Pons (tissue), 1 donor: ENCODE measurements at regions not wholly inside any gene's neighbourhood (a gene's known extent, or its start where the extent isn't known, plus 50 kb on each side); places are given as distances from the start of the nearest gene placed in this dataset.

ENCODE experiments used
- DNase-seq: peaks from one replicate; pipeline ENCODE4 v3.0.0-alpha.2; 2016; ENCODE audit warnings: low spot score

DNA sequence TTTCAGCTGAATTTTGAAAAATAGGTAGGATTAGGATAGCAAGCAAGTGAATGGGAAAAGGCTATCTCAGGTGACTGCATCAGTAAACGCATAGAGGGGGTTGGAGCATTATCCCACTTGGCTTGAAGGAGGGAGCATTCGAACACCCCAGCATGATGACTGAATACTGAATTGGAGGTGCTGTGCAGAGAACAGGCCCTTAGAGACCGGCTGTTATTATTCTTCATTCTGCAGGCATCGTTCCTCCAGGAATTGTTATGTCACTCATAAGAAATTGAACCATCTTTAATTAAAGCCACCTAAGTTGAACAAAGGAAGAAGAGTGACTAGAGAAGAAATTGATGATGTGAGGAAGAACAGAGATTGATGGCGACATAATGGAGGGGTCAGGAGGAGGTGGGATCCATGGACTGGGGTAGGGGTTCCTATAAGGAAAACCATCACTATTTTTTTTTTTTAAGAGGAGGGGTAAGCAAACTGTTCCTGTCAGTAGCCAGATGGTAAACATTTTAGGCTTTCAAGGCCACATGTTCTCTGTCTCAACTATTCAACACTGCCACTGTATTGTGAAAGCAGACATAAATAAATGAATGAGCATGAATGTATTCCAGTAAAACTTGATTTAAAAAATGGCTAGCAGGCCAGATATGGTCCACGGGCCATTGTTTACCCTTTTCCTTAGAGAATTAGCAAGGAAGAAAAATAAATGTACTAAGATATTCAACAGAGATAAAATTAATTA, 264.7 kb upstream of the TAC1 start:
- DNase-seq = no peak

DNA sequence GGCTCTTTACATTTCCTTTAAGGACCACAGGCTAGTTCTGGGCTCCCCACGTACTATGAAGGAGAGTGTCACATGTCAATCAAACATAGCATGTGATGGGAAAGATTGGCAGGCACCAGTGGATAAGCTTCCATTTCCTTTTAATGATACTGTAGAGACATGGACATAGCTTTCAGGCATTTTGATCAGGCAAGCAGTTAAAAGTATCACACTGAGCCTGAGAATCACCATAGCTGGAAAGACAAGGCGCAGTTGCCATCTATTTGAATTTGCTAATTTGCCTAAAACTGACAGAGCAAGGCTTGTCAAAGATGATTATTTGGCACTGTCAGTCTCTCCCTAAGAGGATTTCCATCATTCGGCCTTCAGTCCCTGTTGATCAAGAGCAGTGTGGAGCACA, 263.4 kb upstream of the TAC1 start:
- no peak for DNase-seq

DNA sequence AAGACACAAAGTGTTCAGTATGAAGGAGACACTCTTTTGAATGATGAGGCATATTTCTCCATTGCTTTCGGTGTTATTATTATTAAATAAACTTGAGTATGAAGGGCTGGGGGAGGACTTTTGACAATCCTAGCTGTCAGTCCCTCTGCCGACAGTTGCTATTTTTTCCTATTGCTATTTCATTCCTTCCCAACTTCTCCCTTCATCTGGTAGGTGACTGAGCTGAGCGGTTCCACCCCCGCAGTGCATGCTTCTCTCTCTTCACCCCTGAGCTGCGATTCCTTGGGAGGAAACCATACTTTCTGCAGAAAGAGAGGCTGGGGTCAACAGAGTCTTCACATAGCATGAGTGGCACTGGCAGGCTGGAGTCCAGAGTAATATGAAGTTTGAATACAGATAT, 261.2 kb upstream of the TAC1 start:
- no peak for DNase-seq

DNA sequence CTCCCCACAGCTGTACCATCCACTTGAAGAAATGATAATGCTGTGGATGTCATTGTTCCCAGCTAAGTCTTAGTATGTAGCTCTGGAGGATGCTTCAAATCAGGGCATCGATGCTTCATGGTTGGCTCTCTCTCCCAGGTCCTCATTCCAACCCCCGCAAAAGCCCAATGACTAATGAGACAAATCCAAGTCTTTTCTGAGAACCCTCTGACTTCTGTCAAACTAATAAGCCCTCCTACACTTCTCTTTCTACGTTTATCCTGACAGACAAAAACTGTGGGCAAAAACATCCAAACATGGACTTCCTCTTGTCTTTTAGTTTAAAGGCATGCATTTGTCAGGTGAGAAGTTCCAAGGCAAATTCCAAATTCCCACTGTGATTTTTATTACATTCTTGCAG, 260.4 kb upstream of the TAC1 start:
- no peak for DNase-seq

DNA sequence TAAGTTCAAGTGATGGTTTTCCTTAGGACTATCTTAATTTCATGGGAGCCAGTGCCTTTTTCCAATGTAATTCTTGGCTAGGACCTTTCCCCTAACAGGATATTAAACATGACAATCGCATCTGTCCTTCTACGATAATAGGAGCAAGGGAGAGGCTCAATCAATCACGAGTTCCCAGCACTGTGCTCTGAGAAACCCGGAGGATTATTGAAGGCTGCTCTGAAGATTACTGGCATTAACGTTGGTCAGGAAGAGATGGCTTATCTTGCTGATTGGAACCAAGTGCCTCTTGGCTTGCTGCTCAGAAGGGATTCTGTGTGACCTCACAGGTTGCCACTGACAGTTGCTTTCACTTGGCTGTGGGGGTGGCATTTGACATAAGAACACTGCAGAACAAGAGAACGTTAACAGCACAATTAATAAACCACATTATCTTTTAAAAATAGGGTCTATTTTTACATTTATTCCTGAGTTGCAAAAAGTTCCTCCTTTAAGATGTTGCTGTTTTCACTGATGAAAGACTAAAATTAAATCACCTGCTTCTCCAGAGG, 252.1 kb upstream of the TAC1 start:
- DNase-seq = no peak

DNA sequence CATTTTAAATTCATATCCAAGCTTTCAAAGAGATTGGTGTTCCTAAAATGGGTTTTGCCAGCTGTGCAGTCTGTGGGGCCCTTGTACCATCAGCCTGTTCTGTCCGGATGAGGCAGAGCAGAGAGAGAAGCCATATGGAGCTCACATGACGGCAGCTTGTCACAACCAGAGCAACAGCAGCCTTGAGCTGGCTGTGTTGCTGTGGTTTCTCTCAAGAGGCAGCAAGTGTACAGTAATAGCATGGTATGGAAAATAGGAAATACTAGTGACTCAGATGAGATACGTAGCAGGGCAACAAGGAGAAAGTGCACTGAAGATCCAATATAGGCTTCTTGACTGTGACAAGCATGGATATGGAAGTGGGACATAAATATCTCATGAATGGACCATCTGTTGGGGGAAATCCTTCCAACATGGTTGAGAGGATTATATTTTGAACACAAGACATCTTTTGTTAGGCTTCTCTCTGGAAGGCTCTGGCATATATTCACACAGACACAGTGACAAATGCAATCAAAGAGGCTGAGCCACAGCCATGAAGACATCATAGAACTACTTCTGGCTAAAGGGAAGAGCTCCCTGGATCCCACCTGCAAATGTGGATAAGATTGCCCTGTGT, 251.0 kb upstream of the TAC1 start:
- peak; percentile 77 for DNase-seq

DNA sequence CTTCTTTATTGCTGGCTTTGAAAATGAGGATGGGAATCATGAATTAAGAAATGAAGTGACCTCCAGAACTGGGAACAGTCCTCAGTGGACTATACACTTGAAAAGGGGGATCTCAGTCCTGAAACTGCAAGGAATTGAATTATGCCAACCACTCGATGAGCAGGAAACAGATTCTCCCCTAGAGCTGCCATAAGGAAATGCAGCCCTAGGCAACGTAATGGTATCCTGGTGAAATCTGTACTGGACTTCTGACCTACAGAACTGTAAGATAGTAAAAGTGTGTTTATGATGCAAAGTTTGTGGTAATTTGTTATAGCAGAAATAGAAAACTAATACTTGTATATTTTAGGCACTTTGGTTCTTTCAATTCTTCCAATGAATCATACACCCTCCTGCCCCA, 236.4 kb upstream of the TAC1 start:
- no peak for DNase-seq

DNA sequence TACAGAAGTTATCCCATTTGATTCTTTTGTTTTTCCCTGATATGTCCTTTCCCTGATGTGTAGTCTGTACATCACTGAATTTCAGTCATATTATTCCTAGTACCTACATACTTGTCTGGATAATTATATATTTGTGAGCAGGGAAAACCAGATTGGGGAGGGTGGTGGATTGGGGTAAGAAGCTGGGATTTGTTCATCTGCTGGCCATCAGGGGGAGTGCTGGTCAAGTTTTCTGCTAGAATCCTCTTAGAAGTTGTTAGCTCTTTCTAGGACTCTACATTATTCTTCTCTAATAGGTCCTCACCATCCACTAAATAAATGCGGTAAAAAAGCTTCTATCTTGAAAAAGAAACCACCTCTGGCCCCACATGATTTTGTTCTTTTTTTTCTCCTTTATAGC, 232.7 kb upstream of the TAC1 start:
- peak; percentile 51 for DNase-seq

DNA sequence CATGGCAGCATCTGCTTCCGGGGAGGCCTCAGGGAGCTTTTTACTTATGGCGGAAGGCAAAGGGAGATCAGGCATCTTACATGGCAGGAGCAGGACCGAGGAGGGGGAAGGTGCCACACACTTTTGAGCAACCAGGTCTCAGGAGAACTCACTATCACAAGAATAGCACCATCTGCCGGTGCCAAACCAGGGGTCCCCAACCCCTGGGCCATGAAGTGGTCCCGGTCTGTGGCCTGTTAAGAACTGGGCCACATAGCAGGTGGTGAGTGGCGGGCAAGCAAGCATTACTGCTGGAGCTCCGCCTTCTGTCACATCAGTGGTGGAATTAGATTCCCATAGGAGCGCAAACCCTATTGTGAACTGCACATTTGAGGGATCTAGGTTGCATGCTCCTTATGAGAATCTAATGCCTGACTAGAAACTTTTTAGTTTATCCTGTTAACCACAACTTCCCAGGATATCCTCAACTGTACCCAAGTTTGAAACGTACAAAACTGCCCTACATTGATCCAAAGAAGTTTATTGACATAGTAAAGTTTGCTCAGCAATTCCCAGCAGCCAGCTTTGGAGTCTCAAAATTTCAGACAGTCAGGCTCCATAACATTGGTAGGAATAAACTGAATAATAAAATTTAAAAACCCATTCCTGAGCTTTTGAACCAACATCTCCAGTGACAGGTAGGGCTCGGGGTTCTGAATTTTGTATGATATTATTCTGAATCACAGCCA, 228.4 kb upstream of the TAC1 start:
- DNase-seq = no peak

DNA sequence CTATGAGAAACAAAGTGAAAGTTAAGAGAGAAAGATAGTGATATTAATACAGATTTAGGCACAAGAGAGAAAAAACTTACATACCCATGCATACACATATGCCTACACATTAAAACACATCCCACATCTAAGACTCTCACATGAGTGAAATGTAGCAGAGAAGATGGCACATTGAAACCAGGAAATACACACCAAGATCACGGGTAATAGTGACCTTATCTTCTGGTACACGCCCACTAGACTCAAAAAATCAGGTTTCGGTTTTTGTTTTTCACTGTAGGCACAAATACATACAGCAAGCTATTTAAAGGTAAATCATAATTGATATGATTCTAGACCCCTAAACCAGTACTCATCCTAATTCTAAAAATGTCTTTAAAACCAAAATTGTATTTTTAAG, 225.2 kb upstream of the TAC1 start:
- DNase-seq = no peak

DNA sequence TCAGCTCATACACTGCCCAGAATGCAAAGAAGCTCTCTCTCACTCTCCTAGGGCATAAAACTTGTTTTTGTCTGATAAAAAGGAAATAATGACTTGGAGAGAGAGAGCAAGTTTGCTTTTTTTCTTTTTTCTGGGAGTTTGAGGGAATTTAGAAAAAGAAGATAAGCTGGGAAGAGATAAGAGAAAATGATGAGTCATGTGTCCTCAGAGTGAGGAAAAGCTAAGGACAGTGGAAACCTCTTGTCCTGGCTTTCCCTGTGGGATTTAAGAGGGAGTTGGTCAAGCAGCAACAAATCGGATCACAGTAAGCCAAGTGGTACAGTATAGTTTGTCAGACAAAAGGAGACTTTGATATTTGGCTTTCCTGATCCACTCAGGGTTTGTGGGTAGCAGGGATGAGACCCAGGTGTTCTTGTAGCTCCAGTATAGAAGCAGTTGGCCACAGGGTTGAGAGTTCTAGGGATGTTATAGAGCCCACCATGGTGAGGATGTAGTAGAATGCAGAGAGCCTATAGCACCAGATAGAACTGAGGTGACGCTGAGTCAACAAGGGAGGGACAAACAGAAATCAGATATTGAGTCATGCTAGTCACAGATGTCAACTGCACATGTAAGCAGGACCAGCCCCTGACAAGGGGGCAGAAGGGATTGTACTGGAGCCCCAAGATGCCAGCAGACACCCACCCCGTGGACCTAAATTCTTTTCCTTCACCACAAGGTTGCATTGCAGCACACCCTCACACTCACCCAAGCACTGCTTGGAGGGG, 219.3 kb upstream of the TAC1 start:
- DNase-seq = no peak

DNA sequence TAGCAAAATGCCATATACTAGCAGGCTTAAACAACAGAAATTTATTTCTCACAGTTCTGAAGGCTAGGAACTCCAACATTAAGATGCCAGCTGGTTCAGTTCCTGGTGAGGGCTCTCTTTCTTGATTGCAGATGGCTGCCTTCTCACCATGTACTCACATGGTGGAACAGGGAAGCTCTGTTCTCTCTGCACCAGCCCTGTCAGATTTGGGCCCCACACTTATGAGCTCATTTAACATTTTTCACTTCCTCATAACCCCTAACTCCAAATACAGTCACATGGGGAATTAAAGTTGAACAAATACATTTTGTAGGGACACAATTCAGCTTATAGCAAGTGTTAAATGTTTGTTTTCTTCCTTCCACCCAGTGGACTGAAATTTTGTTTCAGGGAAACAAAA, 218.6 kb upstream of the TAC1 start:
- no peak for DNase-seq

DNA sequence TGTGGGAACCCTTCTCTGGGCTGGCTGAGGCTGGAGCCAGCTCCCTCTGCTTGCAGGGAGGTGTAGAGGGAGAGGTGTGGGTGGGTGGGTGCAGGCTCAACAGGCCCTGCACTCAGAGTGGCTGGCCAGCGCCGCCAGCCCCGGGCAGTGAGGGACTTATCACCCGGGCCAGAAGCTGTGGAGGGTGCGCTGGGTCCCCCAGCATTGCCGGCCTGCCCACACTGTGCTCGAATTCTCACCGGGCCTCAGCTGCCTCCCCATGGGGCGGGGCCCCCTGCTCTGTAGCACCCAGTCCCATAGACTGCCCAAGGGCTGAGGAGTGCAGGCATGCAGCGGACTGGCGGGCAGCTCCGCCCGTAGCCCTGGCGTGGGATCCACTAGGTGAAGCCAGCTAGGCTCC, 190.7 kb upstream of the TAC1 start:
- DNase-seq = no peak

DNA sequence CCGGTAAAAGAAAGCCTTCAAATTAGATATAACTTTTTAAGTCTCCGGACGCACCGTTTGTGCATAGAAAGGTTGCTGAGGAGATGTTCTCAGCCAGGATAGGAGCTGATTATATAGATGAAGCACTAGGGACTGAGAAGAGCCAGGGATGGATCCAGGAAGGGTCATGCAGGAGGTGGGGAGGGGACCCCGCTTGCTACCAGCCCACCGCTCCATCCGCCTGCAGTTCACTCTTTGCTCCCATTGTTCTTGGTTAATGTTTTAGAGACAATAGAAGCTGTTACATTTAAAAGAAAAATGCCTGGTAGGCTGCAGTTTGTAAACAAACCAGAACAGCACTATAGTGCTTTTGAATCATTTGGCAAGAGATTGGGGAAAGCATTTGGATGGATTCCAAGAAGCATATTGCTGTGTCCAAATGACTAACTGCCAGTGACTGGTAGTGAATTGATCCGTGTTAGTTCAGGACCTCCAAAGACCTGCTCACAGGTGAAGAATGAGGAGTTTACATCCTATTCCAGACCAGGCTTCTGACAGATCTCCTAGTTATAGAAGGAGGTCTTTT, 175.9 kb upstream of the TAC1 start:
- peak; percentile 58 for DNase-seq

DNA sequence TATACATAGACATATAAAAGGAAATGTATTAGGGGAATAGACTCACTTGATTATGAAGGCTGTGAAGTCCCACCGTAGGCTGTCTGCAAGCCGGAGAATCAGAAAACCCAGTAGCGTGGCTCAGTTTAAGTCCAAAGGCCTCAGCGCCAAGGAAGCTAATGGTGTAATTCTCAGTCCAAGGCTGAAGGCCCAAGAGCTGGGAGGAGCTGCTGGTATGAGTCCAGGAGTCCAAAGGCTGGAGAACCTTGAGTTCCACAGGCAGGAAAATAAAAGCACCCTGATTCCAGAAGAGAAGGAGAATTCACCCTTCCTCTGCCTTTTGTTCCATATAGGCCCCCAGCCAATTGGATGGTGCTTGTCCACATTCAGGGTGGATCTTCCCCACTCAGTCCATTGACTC, 166.2 kb upstream of the TAC1 start:
- DNase-seq = no peak

DNA sequence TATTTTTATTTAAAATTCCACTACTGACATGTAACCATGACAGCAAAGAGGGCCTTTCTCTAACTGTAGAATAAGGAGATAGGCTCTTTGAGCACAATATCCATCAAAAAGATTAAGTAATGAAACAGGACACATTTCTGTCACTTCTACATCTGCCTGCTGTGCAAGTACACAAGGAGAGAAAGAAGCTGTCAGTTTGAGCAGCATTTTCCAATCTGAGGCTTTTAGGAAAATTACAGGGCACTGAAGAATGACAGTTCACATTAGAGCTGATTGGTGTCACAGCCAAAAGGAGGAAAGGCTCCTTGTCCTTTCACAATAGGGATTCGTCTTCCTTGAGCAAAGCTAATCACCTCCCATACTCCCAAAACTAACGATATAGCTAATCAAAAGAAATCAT, 158.8 kb upstream of the TAC1 start:
- DNase-seq = no peak

DNA sequence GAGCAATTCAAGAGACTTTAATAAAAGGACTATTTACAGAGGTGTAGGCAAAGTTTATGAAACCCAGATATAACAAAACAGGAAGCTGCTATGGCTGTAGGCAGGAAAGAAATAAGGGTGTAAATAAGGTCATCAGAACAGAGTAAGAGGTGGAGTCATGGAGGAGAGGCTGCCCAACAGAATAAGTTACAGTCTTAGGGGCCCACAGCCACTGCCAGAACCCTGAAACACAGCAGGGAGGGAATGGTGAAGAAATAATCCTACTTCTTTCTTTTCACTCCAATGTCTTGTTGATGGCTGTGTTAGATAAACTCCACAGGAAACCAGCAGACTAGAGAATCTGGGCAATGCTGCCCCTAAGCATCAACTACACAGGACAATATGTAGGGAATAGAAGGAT, 155.8 kb upstream of the TAC1 start:
- no peak for DNase-seq

DNA sequence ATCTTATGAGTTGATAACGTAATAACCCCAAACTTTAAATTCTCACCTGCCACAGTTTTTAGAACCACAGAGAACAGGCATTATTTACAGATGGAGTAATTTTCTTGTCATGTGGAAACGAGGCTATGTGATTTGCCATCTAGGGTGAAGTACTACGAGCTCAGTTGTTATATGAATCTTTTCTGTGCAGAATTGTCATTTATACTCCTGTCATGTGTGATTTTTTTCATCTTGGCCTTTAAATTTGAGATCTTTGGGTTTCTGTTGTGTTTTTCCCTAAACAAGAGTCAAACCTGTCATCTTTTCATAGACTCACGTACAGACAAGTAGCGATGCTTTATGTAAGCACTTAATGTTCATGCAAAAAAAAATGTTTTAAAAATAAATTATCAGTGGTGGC, 153.7 kb upstream of the TAC1 start:
- no peak for DNase-seq

DNA sequence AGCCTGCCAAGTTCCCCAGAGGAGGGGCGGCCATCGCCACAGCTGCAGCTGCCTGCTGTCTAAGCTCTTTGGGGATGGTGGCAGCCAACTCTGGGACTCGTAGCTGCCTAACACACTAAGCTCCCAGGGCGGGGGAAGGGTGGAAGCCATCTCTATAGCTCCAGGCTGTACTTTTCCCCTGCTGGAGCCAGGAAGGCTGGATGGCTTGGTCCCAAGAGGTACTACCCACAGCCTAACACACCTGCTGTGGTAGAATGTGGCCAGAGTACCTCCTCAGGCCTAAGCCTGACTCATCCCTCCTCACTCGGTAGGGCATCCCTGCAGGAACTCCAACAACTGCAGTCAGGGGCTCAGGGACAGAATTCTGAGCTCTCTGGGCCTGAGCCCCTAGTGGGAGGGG, 151.7 kb upstream of the TAC1 start:
- no peak for DNase-seq

DNA sequence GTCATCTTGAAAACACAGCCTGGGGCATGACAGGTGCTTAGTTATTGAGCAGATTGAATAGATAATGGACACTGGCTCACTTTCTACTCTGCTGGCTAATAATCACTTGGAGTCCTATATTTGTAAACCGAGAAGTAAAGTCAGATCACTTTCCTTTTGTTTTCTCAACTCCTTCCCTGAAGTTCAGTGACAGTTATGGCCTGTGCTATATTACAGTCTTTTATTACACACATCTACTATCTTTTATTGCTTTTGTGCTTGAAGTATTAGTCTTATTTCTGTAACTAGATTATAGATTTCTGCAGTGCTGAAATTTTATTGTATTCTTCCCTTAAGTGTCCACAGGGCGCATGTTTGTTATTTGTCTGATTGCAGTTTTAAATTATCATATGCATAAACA, 136.4 kb upstream of the TAC1 start:
- DNase-seq = no peak

DNA sequence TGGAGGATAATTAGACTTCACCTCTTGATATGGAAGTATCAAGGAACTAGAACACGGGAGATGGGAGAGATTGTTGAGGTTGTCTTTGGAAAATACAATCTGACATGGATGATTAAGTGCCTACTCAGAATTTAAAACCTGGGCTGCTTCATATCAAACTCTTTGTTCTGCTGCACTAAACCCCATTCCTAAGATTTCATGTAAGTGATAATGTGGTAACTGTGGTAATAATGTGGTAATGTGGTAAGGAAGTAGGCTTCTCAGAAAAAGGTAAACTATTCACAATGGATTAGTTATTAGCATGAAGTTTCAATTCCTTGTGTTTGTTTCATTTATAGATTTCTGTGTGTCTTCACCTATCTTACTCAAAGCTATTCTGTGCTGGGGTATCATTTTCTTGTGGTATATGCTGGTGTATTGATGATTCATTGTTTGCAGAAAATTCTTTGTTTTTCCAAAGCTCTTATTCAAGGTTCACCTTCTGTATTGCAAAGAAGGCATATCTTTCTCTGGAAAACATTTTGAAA, 129.9 kb upstream of the TAC1 start:
- DNase-seq = no peak

DNA sequence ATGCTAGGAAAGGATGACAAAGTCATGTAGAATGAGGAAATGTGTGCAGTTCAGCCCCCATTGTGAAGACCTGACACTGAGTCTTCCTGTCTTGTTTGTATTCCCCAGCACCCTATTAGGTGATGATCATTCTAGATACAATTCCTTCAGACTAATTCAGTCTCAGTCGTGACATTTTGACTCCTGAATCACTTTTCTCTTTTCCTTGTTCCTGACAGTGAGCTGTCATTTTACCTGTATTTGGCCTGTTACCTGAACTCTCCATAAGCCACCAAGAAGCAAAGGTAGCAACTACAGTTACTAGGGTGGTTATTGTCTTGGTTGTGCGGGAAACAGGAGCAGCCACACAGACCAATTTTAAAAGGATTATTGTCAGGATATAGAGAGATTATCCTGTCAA, 111.4 kb upstream of the TAC1 start:
- no peak for DNase-seq
